NCI-H1105 treated with DMSO at 0.1 percent for 48 hours (cell line): ENCODE measurements at regions not wholly inside any gene's neighbourhood (a gene's known extent, or its start where the extent isn't known, plus 50 kb on each side); places are given as distances from the start of the nearest gene placed in this dataset.
A peak's percentile ranks its signal among the peaks of the same experiment; 100 is the strongest.

Source experiments
- DNase-seq: peaks from one replicate; lab custom pipeline; 2025; lab: John Stamatoyannopoulos, UW

DNA sequence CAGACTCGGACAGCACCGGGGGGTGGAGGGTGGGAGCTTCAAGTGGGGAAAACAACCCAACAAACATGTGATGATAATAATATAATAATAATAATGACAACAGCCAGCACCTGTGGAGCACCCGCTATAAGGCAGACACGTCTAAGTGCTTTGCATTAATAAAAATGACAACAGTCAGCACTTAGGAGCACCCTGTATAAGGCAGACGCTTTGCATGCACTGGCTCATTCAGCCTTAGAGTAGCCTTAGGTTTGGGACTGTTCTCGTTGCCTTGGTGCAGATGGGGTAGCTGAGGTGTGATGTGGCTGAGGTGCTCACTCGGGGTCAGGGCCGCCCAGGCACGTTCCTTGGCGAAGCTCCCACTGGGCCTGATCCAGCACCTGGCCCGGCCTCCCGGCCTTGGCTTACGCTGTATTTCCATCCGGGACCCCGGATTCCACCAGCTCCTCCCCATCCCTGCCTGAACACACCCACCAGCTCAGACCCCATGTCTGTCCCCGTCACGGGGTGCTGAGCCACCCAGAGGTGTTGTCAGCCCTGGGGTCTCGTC is 144.0 kb upstream of the CIBAR2 start:
- DNase-seq: no peak

DNA sequence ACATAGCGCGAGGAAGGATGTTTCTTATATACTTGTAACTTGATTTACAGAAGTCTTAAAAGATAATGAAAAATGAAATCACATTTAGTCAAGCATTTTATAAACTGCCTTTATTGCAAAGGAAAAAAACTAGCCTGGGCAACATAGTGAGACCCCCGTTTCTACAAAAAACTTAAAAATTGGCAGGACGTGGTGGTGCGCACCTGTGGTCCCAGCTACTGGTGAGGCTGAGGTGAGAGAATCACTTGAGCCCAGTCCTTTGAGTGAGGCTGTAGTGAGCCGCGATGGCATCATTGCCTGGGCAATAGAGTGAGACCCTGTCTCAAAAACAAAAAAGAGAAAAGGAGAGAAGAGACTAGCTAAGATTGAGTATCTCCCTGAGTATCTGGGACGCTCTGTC is 145.2 kb upstream of the CIBAR2 start:
- no peak for DNase-seq

DNA sequence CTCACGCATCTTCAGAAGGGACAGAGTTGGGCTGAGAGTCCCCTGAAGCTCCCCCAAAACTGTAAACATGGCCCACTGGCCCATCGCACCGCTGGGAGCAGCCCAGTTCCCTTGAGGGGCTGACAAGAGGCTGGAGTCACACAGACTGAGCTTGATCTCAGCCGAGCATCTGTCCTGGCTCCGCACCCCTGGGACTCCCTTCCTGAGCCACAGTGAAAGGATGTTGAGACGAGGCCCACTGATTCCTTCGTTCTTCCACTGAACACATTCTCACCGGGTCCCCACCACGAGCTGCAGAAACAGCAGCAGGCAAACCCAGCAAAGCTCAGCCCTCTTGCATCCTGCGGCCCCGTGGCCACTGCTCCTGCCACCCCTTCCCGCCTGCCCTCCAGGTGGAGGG is 145.9 kb upstream of the CIBAR2 start:
- no peak for DNase-seq

DNA sequence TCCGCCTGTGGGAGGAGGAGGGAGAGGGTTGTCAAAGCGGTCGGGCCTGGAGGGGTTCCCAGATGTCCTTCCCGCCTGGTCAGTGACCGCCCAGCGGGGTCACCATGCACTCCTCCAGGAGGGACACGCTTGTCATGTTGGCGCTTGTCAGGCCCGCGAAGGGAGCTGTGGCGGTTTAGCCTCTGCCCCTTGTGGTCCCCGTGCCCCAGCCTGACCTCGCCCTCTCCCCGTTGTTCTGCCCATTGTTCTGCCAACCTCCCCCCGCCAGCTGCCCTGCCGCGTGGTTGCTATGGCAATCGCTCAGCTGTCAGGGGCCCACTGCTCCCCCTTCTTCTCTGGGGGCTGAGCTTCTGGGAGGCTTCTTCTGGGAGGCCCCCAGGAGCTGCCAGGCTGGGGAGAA is 146.4 kb upstream of the CIBAR2 start:
- DNase-seq: no peak

DNA sequence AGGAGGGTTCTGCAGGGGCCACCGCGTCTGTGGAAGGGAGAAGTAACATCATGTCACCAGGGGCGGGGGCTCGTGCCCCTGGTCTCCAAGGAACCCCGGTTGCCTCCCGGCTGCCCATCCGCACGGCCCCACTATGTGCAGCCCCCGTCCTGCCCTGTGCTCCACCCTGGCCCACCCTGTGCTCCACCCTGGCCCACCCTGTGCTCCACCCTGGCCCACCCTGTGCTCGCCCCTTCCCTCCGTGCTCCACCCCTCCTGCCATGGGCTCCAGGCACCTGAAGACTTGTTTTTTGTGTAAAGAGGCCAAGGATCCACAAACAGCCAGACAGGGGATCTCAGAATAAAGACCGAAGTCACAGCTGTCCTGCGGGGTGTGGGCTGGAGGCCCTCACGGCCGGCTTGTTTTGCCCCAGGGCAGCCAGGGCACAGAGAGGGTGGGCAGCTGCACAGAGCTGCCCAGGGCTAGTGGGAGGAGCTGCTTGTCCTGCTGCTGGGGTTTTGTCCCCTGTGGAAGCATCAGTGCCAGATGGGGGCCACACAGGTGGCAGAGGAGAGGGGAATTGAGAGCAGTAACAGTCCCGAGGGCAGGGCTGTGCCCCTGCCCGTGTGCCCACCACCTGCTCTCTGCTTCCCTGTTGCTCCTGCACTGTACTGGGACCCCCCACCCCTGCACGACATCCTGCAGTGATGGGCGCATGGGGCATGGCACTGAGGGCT is 147.0 kb upstream of the CIBAR2 start:
- DNase-seq: no peak

DNA sequence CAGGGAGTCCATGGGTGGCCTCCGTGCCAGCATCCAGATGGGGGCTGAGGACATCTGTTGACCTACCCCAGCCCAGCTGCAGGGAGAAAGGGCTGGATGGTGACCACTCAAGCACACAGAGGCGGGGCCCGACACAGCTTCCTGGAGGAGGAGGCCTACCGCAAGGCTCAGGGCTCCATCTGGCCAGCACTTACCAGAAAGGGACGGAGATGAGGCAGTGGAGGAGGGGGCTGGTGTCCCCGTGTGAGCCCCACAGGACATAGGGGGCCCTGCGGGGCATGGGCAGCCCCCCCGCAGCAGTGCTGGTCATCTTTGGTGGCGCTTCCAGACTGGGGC is 147.5 kb upstream of the CIBAR2 start:
- no peak for DNase-seq

DNA sequence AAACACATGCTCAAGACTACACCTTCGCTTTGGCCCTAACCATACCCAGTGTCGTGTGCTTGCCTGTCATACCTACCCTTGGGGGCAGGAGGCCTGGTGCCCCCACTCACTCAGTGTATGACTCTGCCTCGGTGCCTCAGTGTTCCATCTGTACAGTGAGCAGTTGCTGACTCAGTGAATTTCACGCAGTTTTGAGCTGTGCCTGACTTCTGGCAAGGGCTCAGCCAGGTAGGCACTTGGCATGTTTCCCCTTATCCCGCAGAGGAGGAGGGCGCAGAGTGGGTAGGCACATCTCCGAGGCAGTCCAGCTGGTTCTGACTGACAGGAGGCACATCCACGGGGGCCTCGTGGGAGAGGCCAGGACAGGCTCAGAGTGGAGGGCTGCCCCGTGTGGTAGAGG is 148.9 kb upstream of the CIBAR2 start:
- no peak for DNase-seq

DNA sequence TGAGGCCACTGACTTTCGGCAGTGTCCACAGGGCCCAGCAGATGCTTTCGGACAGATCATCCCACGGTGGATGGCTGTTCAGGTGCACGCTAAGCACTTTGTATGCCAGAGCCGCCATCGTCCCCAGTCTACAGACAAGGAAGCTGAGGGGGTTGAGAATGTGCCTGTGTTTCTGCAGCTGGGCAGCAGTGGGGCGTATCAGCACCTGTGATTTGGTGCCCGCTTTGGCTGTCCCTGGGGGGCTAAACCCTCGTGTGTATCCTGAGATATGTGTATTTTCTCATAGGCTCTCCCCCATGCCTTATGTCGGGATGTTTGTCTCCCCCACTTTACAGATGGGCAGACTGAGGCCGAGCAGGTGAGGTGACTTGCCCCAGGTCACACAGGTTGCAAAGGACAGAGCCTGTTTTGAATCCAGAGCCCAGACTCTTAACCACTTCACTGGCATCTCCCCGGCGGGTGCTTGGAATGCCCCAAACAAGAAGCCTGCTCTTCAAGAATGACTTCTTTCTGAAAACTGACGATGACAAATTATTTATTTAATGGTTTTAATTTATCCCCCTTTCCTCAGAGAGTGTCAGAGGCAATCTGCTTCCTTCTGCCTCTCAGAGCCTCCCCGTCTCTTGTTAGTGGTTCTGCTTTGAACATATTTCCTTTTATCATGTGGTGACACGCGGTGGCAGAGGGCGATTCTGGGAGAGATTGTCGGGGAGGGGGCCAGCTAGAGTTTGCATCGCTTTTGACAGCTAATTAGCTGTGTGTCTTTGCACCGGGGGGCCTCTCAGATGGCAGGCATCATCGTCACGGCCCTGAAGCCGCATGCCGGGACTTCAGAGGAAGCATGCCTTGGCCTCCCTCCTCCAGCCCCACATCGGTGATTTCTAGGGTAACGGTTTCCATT is 149.6 kb upstream of the CIBAR2 start:
- no peak for DNase-seq

DNA sequence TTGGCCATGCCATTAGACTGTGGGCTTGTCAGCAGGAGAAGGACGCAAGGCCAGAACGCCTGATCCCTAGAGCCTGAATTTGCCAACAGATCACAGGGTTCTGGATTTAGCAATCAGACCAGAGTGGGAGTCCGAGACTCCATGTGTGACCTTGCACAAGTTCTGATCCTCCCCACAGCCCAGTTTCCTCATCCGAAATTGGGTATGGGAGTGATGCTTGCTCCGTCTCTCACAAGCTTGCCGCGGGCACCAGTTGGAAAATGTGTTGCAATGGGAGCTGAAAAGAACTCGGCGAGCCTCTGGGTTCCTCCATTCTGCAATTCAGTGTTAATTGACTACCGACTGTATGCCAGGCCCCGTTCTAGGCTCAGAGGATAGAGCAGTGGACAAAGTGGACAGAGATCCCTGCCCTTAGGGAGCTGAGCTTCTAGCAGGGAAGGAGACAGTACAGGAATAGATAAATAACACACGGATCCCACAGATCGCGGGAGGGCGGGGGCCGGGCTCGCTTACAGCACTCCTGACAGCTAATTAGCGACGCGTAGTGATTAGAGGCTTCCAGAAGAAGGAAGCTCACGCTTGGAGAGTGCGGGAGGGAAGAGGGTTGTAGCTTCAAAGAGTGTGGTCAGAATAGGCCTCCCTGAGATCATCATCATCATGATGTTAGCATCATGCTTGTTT is 150.4 kb upstream of the CIBAR2 start:
- DNase-seq: no peak

DNA sequence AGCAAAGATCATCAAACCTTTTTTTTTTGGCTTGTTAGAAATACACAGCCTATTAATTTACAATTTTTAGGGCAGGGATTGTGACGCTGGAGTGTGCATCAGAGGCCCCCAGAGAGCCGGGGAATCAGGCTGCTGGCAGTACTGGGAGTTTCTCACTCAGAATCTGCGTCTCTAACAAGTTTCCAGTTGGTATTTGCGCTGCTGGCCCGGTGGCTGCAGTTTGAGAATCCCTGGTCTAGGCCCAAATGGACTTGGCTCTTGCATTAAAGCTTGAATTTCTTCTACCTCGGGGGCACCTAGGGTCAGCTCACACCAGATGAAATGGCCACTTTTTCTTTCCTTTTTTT is 150.9 kb upstream of the CIBAR2 start:
- no peak for DNase-seq

DNA sequence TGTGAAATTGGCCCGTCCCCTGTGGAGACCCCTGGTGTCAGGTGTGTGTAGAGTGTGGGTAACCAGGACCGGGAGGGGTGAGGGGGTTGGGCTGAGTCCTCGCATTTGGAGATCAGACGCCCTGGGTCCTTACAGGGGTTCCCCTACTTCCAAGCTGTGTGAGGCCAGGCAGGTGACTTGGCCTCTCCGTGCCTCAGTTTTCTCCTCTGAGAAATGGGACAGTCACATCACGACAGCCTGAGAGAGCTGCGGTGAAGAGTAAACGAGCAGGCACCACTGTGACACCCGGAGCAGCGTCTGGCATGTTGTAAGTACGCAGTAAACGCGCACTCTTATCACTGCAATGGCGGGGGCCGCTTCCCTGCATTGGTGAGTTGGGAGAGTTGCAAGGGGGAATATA is 152.5 kb upstream of the CIBAR2 start:
- no peak for DNase-seq

DNA sequence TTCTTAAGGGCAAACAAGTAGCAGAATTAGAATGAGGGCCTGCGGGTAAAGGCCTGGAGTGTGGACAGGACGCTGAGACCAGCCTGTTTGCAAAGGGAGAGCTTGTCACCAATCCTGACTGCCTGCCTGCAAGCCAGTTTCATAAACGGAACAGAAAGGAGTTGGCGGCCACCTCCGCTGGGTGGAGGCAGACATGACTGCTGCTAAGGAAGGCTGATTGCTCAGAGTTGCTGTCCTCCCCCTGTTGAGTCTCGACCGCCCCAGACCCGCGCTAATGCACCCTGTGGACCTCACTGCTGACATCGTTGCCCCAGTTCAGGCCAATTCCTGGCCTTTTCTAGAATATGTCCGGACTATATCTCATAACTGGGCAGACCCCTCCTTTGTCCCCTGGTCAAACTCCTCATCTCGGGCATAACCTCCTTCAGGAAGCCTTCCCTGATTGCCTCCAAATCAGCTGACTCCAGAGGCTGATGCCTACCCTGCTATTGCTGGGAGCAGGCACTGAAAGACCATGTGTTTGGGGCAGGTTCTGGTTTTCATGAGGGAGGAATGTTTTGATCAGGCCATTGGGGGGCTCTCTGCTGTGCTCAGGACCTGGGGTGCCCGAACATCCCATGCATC is 153.0 kb upstream of the CIBAR2 start:
- no peak for DNase-seq

DNA sequence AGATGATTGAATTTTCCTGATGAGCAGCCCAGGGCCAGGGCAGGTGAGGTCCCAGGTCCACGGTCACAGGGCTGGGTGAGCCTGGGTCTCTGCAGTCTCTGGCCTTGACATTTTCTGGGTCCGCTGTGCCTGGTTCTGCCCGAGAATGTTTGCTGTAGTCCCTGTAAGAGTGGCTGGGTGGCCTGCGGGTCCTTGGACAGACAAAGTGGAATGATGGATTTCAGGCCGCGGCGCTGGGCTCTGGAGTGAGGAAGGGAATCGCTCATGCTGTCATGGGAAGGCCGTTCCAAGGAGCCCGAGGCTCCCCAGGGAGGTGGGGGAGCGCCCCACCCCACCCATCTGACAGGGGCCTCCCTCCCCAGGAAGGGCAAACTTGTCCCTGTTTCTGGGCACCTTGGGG is 153.5 kb upstream of the CIBAR2 start:
- no peak for DNase-seq

DNA sequence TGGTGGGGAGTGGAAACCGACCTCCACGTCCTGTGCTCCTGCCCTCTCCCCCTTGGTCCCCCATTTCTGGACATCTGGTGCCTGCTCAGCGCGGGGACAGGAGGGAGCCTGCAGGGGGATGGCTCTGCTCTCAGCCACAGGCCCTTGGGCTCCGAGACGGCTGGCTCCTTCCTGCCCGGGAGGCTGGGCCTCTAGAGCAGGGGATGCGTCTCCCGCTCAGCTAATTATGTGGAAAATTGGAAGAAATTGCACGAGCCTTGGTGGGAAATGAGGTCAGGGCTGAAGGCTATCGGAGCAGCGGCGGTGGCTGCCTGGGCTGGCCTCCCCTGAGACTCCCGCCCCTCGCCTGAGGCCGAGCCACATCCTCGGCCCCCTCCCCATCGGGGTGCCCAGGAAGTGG is 154.6 kb upstream of the CIBAR2 start:
- no peak for DNase-seq

DNA sequence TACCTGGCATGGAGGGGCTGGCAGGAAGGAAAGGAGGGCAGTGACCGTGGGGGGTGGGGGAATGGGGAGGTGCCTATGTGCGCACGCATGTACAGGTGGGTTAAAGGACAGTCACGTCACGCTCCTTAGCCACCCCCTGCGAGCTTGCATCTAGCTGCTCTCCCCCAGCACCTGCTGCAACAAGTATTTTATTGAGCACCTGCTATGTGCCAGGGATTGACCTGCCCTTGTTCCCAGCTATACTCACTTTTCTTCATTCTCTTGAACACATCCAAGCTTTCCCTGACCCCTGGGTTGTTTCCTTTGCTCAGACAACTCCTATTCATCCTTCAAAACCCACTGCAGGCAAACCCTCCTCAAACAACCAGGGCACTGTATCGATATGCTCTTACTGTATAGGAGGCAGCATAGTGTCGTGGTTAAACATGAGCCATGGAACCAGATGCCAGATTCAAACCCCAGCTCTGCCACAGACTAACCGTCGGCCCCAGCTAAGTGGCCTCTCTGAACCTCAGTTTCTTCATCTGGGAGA is 155.2 kb upstream of the CIBAR2 start:
- no peak for DNase-seq

DNA sequence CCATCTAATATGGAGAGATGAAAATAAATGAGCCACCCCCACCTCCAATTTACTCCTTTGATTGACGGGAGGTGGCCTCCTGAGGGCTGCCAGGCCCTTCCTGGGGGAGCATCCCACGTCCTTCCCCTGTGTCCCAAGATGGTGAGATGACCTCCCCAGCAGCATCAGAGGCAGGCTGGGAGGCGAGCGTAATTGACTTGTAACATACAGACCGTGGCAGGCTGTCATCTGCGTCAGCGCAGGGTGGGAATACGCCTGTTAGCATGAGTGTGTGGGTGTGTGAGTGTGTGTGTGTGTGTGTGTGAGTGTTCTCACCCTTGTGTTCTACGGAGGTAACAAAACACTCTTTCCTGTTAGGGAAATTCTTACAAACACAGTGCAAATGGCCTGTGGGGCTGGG is 156.9 kb upstream of the CIBAR2 start:
- DNase-seq: no peak

DNA sequence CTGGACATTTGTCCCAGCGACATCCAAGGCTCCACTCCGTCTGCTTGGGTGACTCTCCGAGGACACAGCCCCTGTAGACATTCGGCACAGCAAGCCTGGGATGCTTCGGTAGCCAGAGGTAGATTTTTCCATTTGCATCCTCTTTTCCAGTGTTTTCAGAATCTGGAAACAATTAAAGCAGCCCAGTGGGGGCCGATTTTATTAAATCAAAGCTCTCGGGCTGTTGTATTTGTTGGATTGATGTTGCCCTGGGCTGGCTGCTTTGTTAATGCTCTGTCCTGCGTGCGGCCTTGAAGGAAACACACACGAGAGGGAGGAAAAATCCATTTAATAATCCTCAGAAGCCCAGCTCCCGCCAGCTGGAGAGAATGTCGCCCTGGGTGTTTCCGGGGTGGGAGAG is 158.1 kb upstream of the CIBAR2 start:
- DNase-seq: no peak

DNA sequence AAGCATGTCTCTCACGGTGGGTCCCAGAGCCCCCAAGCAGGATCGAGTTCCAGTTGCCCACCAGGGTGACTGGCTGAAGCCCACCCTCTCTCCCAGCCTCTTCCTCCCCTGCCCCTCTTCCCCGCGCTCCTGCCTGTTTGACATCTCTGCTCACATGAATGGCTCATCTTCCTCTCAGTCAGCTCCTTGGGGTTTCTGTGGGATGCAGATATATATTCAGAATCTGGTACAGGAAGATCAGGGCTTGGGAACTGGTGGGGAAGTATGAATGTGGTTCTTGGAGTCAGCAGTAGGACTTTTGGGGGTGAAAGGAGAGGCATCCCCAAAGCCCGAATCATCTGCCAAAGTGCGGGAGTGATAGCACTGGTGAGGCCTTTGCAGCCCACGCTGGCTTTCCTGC is 158.9 kb upstream of the CIBAR2 start:
- DNase-seq: no peak

DNA sequence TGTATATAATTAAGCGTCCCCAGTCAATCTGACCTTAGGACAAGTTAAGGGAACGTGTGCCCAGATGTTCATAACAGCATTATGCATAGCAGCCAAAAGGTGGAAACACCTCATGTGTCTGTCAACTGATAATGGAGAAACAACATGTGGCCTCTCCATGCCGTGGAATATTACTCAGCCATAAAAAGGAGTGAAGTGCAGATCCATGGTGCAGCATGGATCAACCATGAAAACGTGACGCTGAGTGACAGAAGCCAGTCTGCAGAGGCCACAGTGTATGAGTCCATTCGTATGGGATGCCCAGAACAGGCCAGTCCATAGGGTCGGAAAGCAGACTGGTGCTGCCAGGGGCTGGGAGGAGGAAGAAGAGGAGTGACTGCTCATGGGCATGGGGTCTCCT is 161.0 kb upstream of the CIBAR2 start:
- DNase-seq: no peak

DNA sequence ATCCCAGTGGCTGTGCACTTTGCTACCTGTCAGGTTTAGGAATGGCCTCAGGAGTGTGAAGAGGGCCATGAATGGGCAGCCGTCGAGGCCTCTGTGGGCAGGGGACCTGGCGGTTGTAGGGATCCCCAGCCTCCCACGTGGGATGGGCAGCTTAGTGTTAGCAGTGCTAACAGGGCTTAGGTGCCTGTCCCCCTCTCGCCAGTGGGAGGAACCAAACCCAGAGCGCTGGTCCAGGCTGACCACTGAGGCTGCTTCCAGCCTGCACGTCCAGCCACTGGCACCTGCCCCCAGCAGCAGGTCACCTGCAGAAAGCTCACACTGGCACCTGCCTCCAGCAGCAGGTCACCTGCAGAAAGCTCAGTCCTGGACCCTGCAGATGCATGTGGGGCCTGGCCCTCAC is 162.2 kb upstream of the CIBAR2 start:
- no peak for DNase-seq

DNA sequence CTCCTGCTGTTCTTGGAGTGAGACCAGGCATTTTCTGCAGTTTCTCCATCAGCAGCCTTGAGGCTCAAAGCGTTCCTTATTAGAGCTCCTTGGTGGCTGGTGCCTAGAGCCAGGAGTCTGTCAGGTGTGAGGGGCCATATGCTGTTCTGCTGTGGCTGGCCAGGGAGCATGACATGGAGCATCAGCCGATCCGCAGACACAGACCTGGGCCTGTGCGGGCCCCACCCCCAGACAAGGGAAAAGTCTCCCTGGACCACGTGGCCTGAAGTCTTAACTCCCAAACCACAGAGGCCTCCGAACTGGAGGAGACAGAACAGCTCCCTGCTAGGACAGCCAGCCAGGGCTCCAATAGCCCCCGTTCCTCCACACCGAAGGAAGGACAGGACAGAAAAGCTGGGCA is 162.7 kb upstream of the CIBAR2 start:
- no peak for DNase-seq

DNA sequence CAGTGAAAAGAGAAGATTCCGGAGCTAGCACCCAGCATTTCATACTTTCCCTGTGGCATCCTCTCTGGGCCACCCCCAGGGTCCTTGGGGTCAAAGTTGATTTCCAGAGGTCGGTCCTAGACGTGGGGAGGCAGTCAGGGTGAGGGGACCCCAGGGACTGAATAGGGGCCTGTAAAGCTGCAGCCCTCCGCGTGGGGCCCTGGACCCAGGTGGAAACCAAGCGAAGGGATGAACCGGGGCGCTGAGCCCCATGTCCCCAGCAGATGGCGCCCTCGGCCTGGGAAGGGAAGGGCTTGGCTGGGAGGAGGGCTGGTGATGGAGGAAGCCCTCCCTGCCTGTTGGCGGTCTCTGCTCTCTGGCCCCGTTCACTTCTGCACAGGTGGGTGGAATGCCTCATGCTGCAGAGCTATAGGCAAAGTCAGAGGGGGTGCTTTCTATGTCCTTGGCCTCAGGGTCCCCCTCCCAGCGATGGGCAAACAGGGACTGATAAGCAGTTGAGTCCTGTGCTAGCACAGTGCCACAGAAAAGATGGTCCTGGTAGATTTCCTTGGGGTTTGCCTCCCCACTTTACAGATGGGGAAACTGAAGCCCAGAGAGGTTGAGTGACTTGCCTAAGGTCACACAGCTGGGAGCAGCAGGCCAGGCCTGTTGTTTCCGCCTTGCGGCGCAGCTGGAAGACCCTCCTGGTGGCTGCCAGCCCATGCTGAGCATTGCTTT is 163.4 kb upstream of the CIBAR2 start:
- peak; percentile 30 for DNase-seq
